ENCODE measurements at regions not wholly inside any gene's neighbourhood (a gene's known extent, or its start where the extent isn't known, plus 50 kb on each side); places are given as distances from the start of the nearest gene placed in this dataset.

DNA sequence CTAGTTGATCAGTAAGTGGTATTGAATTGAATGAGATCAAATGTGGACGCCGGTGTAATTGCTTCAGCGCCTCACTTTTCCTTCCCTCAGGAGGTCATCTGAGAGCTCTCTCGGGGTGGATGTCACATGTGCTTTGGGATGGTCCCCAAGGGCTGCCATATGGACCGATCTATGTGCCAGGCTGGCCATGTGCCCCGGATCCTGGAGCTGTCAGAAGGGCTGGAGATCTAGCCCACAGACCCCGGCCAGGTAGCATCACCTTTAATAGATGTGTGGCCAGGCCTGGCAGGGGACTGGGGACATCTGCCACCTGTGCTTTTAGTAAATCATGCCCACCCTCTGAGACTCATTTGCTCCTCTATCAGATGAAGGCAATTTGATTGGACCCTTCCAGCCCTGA, 95.3 kb upstream of the CRHR1 start:
- Histone ChIP-seq H3K4me1 (no peaks in the 10 kb centered on the region), H3K27me3 (no peaks in the 10 kb centered on the region), H3K27ac (no peak overlapping the region), H3K9me3 (no peaks in the 10 kb centered on the region), H3K4me3 (no peak overlapping the region), H3K36me3 (no peaks in the 10 kb centered on the region)
- intact Hi-C loops (cut with DNase I): no loop called here
- TF ChIP-seq, protein P1, sequence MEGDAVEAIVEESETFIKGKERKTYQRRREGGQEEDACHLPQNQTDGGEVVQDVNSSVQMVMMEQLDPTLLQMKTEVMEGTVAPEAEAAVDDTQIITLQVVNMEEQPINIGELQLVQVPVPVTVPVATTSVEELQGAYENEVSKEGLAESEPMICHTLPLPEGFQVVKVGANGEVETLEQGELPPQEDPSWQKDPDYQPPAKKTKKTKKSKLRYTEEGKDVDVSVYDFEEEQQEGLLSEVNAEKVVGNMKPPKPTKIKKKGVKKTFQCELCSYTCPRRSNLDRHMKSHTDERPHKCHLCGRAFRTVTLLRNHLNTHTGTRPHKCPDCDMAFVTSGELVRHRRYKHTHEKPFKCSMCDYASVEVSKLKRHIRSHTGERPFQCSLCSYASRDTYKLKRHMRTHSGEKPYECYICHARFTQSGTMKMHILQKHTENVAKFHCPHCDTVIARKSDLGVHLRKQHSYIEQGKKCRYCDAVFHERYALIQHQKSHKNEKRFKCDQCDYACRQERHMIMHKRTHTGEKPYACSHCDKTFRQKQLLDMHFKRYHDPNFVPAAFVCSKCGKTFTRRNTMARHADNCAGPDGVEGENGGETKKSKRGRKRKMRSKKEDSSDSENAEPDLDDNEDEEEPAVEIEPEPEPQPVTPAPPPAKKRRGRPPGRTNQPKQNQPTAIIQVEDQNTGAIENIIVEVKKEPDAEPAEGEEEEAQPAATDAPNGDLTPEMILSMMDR (IDR thresholded peaks at IDR 0.05): no peak
- TF ChIP-seq POLR2A (IDR thresholded peaks at IDR 0.05): no peak
- no peak for TF ChIP-seq POLR2AphosphoS5 (IDR thresholded peaks at IDR 0.05; ENCODE audit: insufficient read depth in 1 of 2, low read depth in 1 of 2)
- no peak for DNase-seq (ENCODE audit: extremely low spot score in 2 of 2)

DNA sequence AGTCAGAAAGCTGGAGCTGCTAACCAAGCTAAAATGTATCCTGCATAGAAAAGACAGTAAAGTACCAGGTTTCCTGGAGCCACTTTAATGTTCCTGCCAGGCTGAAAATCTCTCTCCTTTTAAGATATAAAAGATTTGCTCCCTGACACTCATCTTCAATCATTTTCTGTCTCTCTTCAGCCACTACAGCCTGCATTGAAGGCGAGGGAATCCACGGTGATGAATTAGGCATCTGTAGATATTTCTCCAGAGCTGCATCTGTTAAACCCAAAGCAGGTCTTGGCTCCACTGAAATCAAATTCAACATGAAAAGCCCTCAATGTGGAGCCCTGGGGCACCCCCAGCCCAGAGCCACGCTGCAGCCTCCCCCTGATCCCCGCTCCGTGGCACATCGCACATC, 94.7 kb upstream of the CRHR1 start:
- no peaks in the 10 kb centered on the region for H3K4me1 ChIP-seq
- intact Hi-C loops (cut with DNase I): no loop called here
- no peak overlapping the region for H3K4me3 ChIP-seq
- H3K36me3 ChIP-seq: no peaks in the 10 kb centered on the region
- no peak for TF ChIP-seq POLR2AphosphoS5 (IDR thresholded peaks at IDR 0.05; ENCODE audit: insufficient read depth in 1 of 2, low read depth in 1 of 2)
- no peak for TF ChIP-seq POLR2A (IDR thresholded peaks at IDR 0.05)
- no peak overlapping the region for H3K27ac ChIP-seq
- H3K27me3 ChIP-seq: no peaks in the 10 kb centered on the region
- no peaks in the 10 kb centered on the region for H3K9me3 ChIP-seq
- no peak for DNase-seq (ENCODE audit: extremely low spot score in 2 of 2)

GRCh38 chr17:45690625-45691275, 93.4 kb upstream of the CRHR1 start:
- intact Hi-C loops (cut with DNase I): no loop called here
- H3K9me3 ChIP-seq: no peaks in the 10 kb centered on the region
- TF ChIP-seq, protein P1 (IDR thresholded peaks at IDR 0.05): no peak
- TF ChIP-seq POLR2AphosphoS5 (IDR thresholded peaks at IDR 0.05; ENCODE audit: insufficient read depth in 1 of 2, low read depth in 1 of 2) (no peak), POLR2A (IDR thresholded peaks at IDR 0.05) (no peak)
- H3K27ac ChIP-seq: no peak overlapping the region
- no peaks in the 10 kb centered on the region for H3K36me3 ChIP-seq
- no peak for DNase-seq (ENCODE audit: extremely low spot score in 2 of 2)
- no peak overlapping the region for H3K4me3 ChIP-seq
- no peaks in the 10 kb centered on the region for H3K4me1 ChIP-seq
- no peaks in the 10 kb centered on the region for H3K27me3 ChIP-seq

DNA sequence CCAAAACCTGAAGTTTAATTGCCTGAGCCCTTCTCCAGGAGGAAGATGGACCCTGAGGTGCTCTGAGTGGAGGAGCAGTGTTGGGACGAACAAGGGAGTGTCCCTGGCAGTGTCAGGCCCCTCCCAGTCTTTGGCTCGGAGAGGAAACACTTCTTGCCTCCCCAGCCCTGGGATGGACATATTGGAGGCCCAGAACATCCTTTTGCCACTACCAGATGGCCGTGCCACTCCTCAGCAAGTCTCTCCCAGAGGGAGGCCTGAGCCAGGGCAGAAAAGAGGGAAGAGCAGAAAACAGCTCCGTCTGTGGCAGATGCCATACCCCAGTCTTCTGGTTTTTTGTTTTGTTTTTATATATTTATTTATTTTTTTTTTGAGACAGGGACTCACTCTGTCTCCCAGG, 91.5 kb upstream of the CRHR1 start:
- no peaks in the 10 kb centered on the region for H3K9me3 ChIP-seq
- no peak overlapping the region for H3K27ac ChIP-seq
- TF ChIP-seq, protein P1 (IDR thresholded peaks at IDR 0.05): no peak
- TF ChIP-seq POLR2A (IDR thresholded peaks at IDR 0.05) (no peak), POLR2AphosphoS5 (IDR thresholded peaks at IDR 0.05; ENCODE audit: insufficient read depth in 1 of 2, low read depth in 1 of 2) (no peak)
- intact Hi-C loops (cut with DNase I): no loop called here
- H3K36me3 ChIP-seq: no peaks in the 10 kb centered on the region
- H3K4me3 ChIP-seq: no peak overlapping the region
- no peaks in the 10 kb centered on the region for H3K4me1 ChIP-seq
- no peak for DNase-seq (ENCODE audit: extremely low spot score in 2 of 2)
- no peaks in the 10 kb centered on the region for H3K27me3 ChIP-seq

DNA sequence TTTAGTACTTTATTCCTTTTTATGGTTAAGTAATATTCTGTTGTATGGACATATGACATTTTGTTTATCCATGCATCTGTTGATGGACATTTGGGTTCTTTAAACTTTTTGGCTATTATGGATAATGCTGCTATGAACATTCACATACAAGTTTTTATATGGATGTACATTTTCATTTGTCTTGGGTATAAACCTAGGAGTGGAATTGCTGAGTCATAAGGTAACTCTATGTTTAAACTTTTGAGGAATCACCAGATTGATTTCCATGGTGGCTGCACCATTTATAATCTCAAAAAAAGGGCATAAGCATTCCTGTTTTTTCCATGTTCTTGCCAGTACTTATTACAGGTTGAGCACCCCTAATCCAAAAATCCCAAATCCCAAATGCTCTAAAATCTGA, 90.3 kb upstream of the CRHR1 start:
- intact Hi-C loops (cut with DNase I): no loop called here
- no peak for DNase-seq (ENCODE audit: extremely low spot score in 2 of 2)
- Histone ChIP-seq H3K36me3 (no peaks in the 10 kb centered on the region), H3K9me3 (no peaks in the 10 kb centered on the region), H3K4me1 (no peaks in the 10 kb centered on the region), H3K27me3 (no peaks in the 10 kb centered on the region), H3K27ac (no peak overlapping the region), H3K4me3 (no peak overlapping the region)
- TF ChIP-seq POLR2AphosphoS5 (IDR thresholded peaks at IDR 0.05; ENCODE audit: insufficient read depth in 1 of 2, low read depth in 1 of 2) (no peak), POLR2A (IDR thresholded peaks at IDR 0.05) (no peak)
- TF ChIP-seq, protein P1 (IDR thresholded peaks at IDR 0.05): no peak

Data from vagina (tissue), 2 donors.